ENCODE measurements at regions not wholly inside any gene's neighbourhood (a gene's known extent, or its start where the extent isn't known, plus 50 kb on each side); places are given as distances from the start of the nearest gene placed in this dataset.

- WGBS, 2 donors, result 90 to 97% methylated on average over 4 to 5 of the region's 5 CpGs
- H3K4me3 ChIP-seq (replicated peaks in 1 of 3), result no peak overlapping the region
- H3K36me3 ChIP-seq, result no peaks in the 10 kb centered on the region
- H3K9me3 ChIP-seq, result no peaks in the 10 kb centered on the region
- H3K27me3 ChIP-seq, result no peaks in the 10 kb centered on the region
- no peak overlapping the region for H3K27ac ChIP-seq
- intact Hi-C loops (cut with DNase I), result no loop called here
- no peak for DNase-seq
- H3K4me1 ChIP-seq, result no peaks in the 10 kb centered on the region
- TF ChIP-seq CTCF (IDR thresholded peaks at IDR 0.05) (no peak), POLR2A (IDR thresholded peaks at IDR 0.05) (no peak)
Measured at GRCh38 chr11:69212798-69213110, 57.0 kb downstream of the SMIM38 start.

- no peak for TF ChIP-seq CTCF (IDR thresholded peaks at IDR 0.05)
- no peak for TF ChIP-seq POLR2A (IDR thresholded peaks at IDR 0.05)
- H3K9me3 ChIP-seq, result no peaks in the 10 kb centered on the region
- H3K4me3 ChIP-seq (replicated peaks in 1 of 3), result no peak overlapping the region
- no peak overlapping the region for H3K27ac ChIP-seq
- no peaks in the 10 kb centered on the region for H3K27me3 ChIP-seq
- H3K4me1 ChIP-seq, result no peaks in the 10 kb centered on the region
- intact Hi-C loops (cut with DNase I), result no loop called here
- no peak for DNase-seq
- no peaks in the 10 kb centered on the region for H3K36me3 ChIP-seq
- 83 to 90% methylated on average over 9 of the region's 9 CpGs for WGBS, 2 donors
Measured at GRCh38 chr11:69213316-69213715, 57.6 kb downstream of the SMIM38 start.

- Histone ChIP-seq H3K36me3 (no peaks in the 10 kb centered on the region), H3K27ac (no peak overlapping the region), H3K4me3 (replicated peaks in 1 of 3) (no peak overlapping the region), H3K27me3 (no peaks in the 10 kb centered on the region), H3K9me3 (no peaks in the 10 kb centered on the region), H3K4me1 (no peaks in the 10 kb centered on the region)
- DNase-seq, result no peak
- intact Hi-C loops (cut with DNase I), result no loop called here
- TF ChIP-seq POLR2A (IDR thresholded peaks at IDR 0.05), result no peak
- no peak for TF ChIP-seq CTCF (IDR thresholded peaks at IDR 0.05)
- WGBS, 2 donors, result 83 to 100% methylated on average over 1 of the region's 1 CpG
Measured at GRCh38 chr11:69213964-69214363, 58.2 kb downstream of the SMIM38 start.

- no peak for DNase-seq
- H3K4me3 ChIP-seq (replicated peaks in 1 of 3), result no peak overlapping the region
- intact Hi-C loops (cut with DNase I), result no loop called here
- no peaks in the 10 kb centered on the region for H3K27me3 ChIP-seq
- WGBS, 2 donors, result 89 to 100% methylated on average over 1 of the region's 1 CpG
- no peaks in the 10 kb centered on the region for H3K9me3 ChIP-seq
- no peak overlapping the region for H3K27ac ChIP-seq
- no peaks in the 10 kb centered on the region for H3K36me3 ChIP-seq
- TF ChIP-seq POLR2A (IDR thresholded peaks at IDR 0.05) (no peak), CTCF (IDR thresholded peaks at IDR 0.05) (no peak)
- H3K4me1 ChIP-seq, result no peaks in the 10 kb centered on the region
Measured at GRCh38 chr11:69215216-69215615, 59.5 kb downstream of the SMIM38 start.

GRCh38 chr11:69215784-69216415, 60.2 kb downstream of the SMIM38 start:
- H3K27ac ChIP-seq, result no peak overlapping the region
- H3K4me1 ChIP-seq, result no peaks in the 10 kb centered on the region
- no peak for TF ChIP-seq POLR2A (IDR thresholded peaks at IDR 0.05)
- 79 to 87% methylated on average over 6 of the region's 6 CpGs for WGBS, 2 donors
- no peaks in the 10 kb centered on the region for H3K27me3 ChIP-seq
- H3K36me3 ChIP-seq, result no peaks in the 10 kb centered on the region
- H3K9me3 ChIP-seq, result no peaks in the 10 kb centered on the region
- H3K4me3 ChIP-seq (replicated peaks in 1 of 3), result no peak overlapping the region
- intact Hi-C loops (cut with DNase I), result no loop called here
- DNase-seq, result no peak

GRCh38 chr11:69216647-69217051, 60.9 kb downstream of the SMIM38 start:
- intact Hi-C loops (cut with DNase I), result no loop called here
- no peaks in the 10 kb centered on the region for H3K36me3 ChIP-seq
- H3K27ac ChIP-seq, result no peak overlapping the region
- no peak for DNase-seq
- no peaks in the 10 kb centered on the region for H3K4me1 ChIP-seq
- no peaks in the 10 kb centered on the region for H3K9me3 ChIP-seq
- 72 to 77% methylated on average over 3 to 4 of the region's 6 CpGs for WGBS, 2 donors
- no peaks in the 10 kb centered on the region for H3K27me3 ChIP-seq
- TF ChIP-seq CTCF (IDR thresholded peaks at IDR 0.05), result no peak
- no peak for TF ChIP-seq POLR2A (IDR thresholded peaks at IDR 0.05)
- H3K4me3 ChIP-seq (replicated peaks in 1 of 3), result no peak overlapping the region

All from thyroid gland (tissue), 4 donors.